NCI-H345 treated with DMSO at 0.1 percent for 48 hours (cell line): ENCODE measurements at regions not wholly inside any gene's neighbourhood (a gene's known extent, or its start where the extent isn't known, plus 50 kb on each side); places are given as distances from the start of the nearest gene placed in this dataset.

Experiments
- DNase-seq: peaks from one replicate; lab custom pipeline; 2025; ENCODE audit not compliant: unreplicated experiment; lab: John Stamatoyannopoulos, UW

DNA sequence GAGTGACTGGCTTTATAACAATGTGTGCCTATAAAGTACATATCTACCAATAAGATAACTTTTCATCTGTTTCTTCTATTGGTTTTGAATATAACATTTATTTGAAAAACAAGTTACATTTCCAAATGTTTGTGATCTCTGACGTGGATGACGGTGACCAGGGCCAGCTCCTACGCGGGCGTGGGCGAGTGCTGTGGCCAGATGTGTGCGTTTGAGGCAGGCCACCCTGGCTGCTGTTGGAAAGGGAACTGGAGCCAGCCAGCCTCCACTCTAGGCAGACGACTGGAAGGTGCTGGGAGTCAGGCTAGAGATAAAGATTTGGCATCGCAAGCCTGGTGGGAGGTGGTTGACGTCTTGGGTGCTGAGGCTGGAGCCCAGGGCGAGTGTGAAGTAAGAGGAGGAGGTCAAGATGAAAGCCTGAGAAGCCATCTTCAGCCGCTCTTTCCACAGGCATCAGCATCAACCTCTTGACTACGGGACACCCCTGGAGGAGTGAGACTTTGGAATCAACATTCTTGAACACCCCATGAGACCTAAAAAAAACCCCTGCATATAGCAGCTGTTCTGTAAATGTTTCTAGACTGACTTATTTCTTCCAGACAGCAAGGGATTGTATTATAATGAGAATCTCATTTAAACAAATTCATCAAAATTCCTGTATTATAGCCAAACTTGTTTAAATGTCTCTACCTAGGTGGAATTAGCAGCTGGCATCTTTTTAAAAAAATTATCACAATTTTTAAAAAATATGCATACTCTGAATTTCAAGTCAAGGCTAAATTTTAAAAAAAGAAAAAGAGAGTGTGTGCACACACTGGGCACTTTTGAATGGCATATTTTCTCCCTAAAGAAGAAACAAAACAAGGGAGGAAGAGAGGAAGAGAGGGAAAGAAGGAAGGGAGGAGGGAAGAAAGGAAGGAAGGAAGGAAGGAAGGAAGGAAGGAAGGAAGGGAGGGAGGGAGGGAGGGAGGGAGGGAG, 112.5 kb upstream of the SLC44A3 start:
- DNase-seq: no peak

DNA sequence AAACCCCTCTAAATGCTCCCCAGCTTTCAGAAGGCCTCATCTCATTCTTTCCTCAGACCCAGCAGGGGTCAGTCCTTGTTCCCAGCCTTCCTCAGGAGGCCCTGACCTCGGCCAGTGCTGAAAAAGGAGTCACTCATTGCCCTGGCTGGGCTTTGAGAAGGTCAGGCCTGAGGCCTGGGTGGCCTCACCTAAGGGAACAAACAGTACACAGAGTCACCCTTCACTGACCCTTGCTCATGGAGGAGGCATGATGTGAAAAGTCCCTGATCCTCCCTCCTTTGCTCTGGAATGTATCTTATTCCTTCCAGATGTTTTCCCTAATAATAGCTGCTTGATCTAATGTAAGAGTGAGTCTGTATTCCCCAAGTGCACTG, 117.7 kb upstream of the SLC44A3 start:
- no peak for DNase-seq

DNA sequence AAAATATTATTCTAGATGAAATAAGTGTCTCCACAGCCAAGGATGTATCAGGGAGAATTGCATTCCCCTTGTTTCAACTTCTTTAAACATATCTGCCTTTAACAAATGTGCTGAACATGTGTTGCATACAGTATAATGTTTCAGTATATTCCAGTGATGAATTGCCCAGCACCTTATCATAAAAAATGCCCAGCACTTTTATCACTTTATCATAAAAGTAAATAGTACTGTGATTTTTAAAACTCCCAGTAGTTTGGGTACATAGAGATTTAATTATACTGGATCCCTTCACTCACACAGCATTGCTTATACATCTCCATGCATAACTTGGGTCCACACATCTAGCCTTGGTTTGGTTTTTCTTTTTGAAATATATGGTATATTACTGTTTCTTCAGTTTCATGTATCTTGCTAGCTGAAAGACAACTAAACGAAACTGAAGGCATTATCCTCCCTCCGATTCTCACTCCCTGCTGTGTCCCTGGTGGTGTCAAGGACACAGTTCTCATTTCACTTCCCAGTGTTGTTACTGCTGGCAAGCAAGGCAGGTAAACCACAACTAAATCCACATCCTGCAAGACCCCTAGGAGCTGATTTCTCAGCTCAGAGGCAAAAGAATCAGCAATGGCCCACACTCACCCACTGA, 118.2 kb upstream of the SLC44A3 start:
- no peak for DNase-seq

DNA sequence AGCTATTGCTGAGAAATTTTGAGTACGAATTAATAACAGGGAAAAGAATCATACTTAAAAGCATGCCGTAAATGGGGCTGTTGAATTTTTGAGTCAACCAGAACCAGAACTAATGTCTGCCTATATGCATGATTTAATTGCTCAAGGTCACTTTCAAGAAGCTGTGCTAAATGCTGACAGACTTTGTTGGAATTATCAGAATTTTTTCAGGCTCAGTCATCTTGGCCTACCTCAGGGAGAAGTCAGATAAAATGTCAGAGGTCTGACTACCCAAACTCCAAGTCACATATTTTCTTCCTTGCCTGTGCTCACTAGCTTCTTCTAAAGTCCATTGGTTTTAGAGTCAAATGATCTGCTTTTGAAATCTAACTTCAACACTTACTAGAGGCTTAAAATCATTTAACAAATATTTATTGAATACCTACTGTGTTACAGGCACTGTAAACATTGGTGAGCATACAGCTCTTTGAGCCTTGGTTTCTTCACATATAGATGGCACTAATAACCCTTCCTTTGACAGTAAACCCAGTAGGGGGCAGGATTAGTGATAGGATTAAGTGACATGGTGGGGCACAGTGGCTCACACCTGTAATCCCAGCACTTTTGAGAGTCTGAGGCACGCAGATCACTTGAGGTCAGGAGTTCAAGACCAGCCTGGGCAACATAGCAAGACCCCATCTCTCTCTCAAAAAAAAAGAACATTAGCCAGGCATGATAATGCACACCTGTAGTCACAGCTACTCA, 121.2 kb upstream of the SLC44A3 start:
- no peak for DNase-seq

DNA sequence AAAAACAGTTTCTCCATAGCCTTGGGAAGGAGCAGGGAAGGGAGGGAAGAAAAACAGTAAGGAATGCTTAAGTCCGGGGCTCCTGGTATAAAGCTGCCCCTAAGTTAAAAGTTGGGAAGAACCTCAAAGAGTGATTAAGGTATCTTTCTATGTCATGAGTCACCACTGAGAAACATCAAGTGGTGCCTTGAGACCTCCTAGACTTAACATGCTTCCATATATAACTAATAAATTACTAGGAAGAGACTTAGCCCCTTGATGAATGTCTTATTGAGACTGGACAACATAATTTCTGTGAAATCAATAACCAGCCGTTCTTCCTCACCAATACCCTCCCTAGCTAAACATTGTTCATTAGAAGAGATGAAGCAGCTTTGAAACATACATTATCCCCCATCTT, 121.8 kb upstream of the SLC44A3 start:
- no peak for DNase-seq

DNA sequence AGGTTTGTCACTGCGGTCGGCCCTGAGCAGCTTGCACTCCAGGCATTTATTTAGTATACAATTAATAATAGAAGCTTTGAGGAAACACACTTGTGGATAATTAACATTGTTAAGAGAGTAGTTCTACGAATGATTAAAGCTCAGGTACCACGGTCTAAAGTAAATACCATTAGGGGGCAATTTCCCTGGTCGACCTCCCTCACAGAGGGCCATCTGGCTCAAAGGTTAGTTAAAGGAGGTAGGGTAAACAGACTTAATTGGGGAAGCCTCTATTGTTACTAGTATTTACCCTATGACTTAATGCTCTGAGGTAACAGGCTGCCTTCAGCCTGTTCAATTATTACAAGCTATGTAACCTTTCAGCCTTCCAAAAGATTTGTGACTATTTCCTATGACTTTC, 122.3 kb upstream of the SLC44A3 start:
- peak; percentile 45 for DNase-seq

DNA sequence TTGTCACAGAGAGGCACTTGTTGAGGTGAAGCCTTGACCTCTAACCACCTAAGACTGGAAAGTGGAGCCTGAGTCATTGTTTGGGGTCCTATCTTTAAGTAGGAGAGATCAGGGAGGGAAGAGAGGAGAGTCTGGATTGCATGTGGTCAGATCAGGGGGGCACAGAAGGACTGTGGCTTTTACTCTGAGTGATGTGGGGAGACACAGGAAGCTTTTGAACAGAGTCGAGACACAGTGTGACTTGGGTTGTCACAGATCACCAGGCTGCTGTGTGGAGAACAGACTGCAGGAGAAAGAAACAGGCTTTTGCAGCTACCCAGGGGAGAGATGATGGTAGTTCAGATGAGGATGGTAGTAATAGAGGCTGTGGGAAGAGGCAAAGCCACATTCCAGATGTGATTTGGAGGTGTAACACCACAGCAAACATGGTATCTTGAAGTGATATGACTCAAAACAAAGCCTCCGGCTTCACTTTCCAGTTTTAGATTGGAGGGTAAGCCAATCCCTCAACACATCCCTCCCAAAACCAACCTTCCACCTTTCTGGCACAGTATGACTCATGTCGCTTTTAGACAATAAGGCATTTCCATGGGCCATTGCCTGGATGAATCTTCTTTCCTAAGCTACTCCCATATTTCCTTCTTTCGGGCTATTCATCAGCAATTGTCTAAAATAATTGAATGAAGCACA, 125.8 kb upstream of the SLC44A3 start:
- DNase-seq: no peak

DNA sequence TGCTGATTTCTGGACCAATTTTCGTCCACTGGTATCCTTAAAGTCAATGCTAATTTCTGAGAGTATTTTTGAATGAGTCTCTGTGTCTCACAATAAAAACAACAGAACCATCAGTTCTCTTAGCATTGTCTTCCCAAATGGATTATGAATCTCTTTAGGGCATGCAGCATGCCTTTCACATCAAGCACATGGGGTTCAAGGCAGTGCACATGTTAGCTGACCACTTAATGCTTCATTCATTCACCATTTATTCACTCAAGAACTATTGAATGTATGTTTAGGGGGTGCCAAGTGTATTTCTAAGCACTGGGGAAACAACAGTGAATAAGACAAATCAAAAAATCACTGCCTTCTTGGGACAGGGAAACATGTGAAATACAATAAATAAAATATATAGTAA, 126.7 kb upstream of the SLC44A3 start:
- no peak for DNase-seq

DNA sequence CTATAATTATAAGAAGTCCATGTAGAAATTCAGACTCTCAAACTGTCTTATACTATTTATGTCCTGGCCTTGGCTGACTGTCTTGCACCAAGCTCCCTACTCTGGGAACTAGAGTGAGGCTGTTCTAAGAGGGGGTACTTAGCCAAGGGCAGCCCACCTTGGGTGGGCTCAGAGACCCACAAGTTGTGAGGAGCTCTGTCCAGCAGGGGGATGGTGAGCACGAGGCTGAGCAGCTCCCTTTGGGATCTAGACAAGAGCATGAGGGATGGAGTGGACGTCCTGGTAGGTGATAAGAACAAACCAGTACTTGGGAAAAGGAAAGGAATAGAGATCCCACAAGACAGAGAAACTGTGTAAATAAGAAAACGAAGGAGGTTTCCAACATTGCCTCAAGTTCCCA, 127.1 kb upstream of the SLC44A3 start:
- DNase-seq: no peak

DNA sequence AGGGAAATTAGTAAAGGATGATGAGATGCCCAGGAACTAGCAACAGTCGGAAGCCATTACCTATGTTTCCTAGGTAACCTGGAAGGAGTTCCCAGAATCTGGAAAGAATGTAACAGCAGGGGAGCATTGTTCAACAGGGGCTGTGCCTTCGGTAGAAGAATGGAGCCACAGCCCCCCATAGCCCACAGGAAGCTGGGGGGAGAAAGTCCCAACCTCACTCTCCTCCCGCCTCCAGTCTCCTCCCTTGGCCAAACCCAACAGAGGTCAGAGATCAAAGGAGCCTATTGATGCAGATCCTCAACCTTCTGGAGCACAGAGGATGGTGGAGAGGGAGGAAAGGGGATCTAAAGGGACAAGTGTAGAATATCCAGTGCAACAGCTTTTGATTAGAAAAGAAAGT, 131.5 kb upstream of the SLC44A3 start:
- peak; percentile 9 for DNase-seq

DNA sequence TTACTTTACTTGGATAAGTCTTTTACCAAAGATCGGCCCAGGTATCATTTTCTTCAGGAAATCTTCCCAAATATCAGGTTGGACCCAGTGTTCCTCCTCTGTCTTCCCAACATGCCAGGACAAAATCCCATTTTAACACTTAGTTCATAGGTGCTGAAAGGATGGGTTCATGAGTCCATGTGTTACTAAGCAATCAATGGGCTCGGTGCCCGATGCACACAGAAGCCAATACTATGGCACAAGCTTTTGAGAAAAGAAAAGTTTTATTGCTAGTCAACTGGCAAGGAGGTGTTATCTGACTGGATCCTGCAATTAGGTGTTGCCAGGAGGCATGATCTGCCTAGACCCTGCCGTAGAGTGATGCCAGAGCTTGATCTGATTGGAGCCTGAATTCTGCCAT, 133.3 kb upstream of the SLC44A3 start:
- no peak for DNase-seq

DNA sequence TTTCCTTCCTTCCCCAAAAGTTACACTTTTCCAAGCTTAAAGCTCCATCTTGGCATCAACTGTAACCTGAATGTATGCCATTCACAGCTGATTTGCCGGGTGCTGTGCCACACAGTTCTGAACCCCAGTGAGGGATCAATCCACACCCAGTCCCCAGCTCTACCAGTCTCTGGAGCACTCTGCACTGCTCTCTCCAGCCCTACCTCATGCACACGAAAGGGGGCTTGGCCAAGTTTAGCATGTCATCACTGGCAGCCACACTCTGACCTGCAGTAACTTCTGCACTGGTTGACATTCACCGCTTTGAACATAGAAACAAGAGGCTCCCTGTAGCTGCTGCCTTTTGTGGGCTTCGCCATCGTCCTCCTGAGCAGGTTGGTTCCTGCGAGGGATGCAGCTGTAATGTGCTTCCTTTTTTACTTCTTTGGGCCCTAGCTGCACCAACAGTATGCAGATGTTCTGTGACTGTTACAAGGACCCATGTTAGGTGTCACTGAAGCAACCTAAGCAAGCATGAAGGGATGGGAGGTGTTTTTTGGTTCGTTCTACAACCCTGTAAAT, 135.4 kb upstream of the SLC44A3 start:
- DNase-seq: no peak

DNA sequence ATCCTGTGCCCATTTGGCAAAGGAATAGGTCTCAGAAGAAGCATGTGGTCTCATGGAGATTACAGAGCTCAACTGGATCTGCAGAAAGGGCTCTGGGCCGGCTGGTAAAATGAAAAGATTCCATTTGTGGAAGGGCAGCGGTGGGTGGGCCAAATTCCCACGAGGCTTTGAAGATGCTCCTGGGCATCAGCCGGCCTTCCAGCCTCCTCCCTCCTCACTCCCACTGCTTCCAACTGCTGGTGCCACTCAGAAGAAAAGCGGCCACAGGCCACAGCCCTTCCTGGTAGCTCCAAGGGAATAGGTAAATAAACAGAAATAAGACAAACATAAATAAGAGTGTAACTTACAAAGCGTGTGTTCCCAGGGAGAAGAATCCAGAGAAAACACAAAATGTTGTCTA, 136.3 kb upstream of the SLC44A3 start:
- no peak for DNase-seq

DNA sequence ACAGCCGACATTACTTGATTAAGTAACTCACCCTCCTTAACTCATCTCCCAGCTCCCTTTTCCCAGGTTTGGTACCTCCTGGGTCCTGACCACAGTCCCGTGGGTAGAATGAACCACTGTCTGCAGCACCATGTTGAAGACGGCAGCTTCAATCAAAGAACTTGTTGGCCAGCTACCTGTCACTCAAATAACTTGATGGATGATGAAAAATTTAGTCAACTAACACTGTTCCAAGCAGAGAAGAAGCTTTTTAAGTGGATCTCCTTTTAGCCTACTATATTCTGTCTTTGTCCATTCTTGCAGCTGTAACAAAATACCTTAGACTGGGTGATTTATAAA, 138.4 kb upstream of the F3 start:
- DNase-seq: no peak

DNA sequence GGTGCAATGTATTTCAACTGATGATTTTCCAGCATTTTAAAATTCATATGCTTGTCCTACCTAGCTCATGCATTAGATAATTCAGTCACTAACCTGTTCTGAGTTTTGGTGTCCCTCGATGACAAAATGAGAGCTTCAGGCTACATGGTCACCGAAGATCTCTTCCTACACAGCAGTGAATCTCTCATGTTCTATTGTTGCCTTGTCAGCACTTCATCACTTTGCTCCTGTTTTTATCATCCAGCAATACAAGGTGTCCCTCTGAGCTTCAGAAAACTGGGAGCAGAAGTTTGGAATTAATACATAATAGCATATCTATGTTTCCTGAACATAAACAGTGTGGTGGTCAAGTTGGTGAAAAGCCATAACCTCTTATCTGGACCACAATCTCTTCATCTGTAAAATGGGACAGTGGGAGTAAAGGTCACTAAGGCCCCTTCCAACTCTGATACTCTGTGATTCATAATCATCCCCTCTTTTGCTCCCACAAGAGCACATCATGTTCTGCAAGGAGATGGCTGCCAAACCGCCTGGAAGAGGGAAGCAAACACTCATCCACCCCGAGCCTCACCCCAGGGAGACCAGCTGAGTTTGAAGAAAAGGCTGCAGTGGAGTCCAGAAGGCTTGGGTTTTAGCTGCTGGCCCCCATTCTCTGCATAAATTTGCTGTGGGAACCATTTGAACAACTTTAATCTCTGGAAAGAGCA, 137.9 kb upstream of the F3 start:
- DNase-seq: no peak

DNA sequence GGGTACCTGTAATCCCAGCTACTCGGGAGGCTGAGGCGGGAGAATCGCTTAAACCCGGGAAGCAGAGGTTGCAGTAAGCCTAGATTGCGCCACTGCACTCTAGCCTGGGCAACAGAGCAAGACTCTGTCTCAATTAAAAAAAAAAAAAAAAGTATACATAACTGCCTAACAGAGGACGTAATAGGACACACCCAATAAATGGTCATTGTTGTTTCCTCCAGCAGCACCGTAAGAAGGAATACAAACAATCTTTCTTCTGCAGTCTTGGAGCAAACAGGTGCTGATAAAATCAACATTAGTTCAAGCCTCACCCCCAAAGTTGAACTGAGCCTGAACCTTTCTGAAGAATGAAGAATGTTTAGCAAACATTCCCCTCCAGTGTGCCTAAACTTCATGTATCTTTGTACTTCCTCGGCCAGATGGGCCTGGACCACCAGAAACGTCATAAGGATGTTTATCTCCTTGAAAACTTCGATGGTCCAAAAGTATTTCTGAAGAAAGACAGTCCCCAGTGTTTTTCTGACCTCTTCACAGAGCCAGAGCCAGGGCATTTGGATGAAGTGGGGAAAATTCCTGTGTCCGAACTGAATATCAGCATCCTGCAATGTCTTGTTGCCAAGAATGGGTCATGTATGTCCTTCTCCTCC, 136.8 kb upstream of the F3 start:
- no peak for DNase-seq

DNA sequence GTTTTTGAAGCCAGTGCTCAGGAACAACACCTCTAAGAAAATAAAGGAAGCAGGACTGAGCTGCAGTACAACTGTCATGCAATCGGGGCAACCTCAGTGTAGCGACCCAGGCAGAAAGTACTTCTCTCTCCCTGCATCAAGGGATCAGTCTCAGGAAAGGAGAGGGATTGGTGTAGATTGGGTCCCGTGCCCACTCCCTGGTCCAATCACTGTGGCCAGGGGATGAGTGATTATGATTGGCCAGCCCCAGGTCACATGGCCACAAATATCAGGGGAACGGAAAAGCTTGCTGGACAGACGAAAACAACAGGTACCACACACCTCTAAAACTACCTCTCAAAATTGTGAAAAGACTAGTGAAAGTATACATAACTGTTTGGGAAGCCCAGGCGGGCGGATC, 136.2 kb upstream of the F3 start:
- no peak for DNase-seq

DNA sequence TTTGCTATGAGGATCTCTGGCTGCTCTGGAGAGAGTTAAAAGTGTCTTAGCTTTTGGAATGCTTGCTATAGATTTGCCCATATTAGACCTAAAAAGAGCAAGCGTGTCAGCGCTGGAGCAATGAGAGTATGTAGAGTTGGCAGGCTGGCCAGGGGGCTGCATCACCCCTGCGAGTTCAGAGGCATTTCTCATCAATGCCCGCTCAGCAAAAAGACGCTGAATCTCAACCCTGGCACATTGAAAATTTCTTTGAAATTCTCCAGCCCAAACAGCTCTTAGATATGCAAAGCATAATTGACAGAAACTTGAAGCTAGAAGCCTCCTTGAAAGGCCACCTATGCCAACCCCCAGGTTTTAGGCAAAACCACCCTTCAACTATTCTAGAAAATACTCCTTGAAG, 135.5 kb upstream of the F3 start:
- DNase-seq: no peak

DNA sequence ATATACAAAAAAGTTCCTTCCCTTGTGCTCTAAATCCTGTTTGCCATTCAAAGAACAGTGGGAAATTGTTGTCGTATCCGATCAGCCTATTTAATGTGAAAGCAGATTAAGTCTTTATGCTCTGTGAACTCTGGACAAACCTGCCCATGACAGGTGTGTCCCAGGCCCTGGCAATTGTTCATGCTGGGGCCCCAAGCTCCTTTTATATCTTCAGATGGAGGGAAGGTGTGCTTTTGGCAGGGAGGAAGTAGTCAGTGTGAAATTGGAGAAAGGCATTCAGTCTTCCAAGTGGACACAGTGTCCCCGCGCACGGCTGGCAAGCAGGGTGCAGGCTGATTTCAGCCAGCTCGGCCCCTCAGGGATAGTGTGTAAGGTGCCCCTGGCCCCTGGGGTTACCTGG, 135.1 kb upstream of the F3 start:
- DNase-seq: peak; percentile 46

DNA sequence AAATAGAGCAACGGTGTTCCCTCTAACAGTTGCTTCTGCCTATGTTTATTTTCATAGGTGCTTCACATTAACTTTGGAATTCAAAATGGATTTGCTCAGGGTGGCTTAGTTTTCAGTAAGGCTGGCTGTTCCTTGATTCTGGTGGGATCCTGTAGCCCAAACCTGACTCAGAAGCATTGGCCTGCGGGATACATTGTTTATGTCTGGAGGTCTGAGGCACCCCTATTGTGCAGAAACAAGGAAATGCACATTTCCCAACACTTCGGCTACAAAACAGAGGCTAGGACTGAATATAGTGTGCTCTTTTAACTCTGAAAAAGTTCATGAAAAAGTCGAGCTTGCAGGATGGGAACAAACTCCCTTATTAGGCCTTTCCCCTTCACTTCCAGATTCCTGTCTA, 133.8 kb upstream of the F3 start:
- no peak for DNase-seq
